HG02981 (cell line): ENCODE measurements at regions not wholly inside any gene's neighbourhood (a gene's known extent, or its start where the extent isn't known, plus 50 kb on each side); places are given as distances from the start of the nearest gene placed in this dataset.

ENCODE experiments used
- ATAC-seq: cut with Tn5 transposase; IDR thresholded peaks from one replicate; pipeline ENCODE4 v1.9.1; 2021; ENCODE audit warnings: mild to moderate bottlenecking, moderate library complexity; ENCODE audit not compliant: unreplicated experiment

DNA sequence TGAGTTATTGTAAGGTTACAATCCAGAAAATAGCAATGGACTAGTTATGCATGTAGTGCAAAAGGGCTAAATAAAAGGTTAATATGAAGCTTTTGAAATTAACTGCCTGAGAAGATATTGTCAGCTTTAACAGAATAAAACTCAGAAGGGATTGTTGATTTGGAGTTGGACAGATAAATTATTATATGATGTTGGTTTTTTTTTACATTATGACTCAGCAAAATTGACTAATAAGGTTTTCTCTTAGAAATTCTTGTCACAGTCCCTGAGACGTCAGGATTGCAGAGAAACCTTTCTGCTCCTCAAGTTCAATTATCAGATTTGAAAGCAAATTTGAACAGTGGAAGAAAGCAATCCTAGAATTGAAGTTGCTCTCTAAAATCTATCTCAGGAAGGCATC is 946.9 kb downstream of the CBLN2 start:
- no peak for ATAC-seq

DNA sequence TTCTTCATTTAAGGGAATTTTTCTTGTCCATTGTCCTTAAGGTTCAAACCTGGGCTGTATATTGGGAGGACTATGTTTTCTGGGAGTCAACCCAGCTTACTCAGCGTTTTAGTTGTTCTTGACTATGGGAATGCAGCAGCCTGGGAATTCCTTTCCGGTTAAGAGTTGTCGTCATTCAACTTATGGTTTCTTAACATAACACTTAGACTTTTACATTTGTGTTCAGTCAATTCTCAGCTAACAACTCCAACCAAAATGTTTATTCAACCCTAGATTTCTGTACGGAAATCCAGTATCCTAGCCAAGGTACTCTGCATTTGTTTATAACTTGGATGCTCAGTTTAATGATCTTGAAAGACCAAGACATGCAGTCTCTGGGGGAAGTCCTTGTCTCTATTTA is 960.9 kb downstream of the CBLN2 start:
- no peak for ATAC-seq

DNA sequence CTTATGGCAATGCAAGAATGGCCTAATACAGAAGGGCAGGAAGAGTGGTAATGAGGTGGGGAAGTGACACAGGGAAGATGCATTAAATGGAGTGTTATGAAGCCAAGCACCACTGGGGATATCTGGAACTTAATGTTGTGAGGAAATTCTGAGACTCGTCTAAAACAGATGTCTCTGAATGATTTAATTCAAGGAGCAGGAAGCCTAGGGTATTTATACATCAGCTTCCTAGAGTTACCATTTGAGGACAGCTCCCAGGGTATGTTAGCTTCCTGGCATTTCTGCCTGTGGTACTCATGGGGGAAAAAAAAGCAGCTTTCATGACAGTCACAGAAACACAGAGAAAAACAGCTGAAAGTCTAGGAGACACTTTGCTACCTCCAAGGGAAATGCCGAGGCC is 989.5 kb downstream of the CBLN2 start:
- ATAC-seq = no peak

DNA sequence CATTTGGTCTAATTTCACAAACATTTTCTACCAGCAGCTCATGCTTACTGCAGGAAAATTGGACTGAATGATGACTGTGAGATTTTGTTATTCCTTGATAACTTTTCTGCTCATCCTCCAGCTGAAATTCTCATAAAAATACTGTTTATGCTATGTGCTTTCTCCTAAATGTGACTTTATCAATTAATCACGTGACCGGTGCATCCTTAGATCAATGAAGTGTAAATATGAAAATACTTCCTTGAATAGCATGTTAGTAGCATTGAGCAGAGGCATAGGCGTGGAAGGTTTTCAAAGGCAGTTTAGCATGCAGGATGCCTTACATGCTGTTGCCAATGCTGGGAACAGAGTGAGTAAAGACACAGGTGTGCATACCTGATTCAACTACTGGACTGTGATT is 1002.5 kb downstream of the CBLN2 start:
- no peak for ATAC-seq

DNA sequence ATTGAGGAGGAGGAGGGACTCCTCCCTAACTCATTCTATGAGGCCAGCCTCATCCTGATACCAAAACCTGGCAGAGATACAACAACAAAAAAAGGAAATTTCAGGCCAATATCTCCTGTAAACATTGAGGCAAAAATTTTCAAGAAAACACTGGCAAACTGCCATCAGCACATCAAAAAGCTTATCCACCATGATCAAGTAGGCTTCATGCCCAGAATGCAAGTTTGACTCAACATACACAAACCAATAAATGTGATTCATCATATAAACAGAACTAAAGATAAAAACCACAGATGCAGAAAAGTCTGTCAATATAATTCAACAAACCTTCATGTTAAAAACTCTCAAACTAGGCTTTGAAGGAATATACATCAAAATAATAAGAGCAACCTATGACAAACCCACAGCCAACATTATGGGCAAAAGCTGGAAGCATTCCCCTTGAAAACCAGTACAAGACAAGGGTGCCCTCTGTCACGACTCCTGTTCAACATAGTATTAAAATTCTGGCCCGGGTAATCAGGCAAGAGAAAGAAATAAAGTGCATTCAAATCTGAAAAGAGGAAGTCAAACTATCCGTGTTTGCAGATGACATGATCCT is 1014.3 kb downstream of the CBLN2 start:
- no peak for ATAC-seq

DNA sequence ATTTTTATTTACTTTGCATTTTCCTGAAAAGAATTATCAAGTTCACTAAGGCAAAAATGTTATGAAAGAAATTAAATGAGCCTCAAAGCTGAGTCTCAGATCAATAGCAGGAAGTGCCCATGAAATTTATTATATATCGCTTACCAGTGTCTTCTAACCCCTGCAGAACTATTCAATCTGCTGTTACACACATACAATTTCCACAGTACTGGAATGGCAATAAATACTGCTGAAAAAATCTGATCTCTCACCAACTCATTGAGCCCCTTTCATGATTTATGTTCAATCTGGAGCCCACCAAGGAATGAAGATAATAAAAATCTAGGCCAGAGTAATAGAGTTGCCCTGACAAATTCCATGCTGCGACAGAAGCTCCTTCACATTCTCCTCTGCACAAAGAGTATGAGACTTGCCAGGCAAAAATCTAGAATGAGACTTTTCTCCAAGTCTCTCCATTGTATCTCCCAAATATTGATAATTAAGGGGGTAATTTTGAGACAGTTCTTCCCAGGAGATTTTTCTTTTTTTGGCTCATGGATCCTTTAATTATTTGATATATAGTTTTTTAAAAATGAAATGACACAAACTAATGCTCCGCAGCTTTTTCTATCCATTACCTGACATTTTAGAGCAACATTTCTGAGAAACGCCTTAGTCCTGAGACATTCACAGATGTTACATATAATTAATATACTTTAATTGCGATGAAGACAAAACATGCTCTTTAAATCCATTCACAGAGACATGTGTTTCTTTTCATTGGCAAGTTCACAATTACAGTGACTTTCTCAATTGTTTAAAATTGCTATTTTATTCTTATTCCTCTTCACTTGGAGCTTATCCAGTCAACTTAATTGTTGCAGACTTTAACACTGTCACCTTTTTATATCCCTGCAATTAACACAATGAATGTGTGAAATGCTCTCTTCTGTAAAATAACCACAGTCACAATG is 1020.4 kb downstream of the CBLN2 start:
- ATAC-seq = no peak

DNA sequence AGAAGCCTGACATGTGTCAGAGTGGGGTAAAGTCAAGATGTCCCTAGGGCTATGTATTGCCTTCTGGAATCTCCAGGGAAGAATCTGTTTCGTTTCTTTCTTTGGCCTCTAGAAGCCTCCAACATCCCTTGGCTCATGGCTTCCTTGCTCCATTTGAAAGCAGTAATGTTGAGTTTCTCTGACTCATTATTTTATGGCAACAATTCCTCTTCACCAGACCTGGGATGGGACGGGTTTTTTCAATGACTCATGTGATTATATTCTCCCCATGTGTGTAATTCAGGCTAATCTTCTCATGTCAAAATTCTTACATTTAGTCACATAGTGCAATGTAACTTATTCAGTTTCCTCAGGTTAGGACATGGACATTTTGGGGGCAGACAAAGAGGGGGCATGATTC is 1038.6 kb downstream of the CBLN2 start:
- no peak for ATAC-seq

DNA sequence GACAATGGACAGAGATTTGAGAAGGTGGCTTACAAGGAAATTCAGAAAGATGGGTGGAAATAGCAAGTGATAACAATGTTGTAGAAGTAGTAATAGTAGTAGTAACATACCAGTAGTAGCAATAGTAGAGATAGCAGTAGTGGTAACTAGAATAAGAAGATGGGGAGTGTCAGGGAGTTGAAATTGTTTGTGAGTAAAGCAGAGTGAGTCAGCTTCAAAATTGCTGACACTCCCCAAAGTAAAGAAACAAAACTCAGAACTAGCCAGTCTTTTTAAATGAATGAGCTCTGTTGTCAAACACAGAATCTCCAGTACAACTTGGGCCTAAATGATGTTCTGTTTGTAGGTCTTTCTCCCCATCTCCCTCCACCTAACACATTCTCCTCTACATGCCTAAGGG is 1040.9 kb downstream of the CBLN2 start:
- ATAC-seq = no peak

DNA sequence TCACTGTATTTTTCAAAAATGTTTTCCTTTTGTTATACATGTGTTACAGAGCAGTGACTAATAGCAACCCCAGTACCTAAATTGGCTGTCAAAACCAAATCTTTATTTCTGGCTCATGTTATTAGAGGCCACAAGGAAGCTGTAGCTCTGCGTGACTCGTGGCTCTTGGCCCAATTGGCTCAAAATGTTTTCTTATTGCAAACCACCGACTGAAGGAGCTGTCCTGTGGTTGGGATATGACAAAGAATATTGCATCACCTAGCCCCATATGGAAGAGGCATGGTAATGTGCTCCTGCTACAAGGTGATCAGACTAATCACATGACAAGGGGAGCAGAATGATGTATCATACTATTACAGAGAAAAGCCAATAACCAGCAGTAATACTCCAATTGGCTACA is 1058.5 kb downstream of the CBLN2 start:
- ATAC-seq = no peak

DNA sequence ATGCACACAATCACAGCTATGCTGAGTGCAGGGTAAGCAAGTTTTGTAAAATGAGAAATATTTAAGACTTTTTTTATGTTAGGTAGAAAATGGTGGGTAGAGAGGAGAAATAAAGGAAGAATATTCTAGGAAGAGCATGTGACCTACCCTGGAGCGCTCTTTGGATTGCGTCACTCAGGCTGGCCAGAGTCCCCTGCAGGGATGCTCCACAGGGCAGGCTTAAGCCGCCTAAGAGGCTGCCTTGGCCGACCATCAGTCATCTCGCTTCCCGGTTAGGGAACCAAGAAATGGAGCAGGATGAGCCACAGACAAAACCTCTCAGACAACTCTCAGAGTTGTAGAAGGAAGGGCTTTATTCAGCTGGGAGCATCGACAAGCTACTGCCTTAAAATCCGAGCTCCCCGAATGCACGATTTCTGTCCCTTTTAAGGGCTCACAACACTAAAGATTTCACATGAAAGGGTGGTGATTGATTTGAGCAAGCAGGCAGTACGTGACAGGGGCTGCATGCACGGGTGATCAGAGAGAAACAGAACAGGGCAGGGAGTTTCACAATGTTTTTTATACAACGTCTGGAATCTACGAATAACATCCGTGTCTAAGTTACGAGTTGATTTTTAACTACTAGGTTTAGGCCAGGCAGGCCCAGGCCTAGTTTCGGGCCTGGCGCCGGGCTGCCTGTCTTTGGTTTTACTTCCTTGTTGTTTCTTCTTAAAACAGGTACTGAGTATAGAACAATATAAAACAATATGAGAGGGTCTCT is 1072.0 kb downstream of the CBLN2 start:
- ATAC-seq = no peak

DNA sequence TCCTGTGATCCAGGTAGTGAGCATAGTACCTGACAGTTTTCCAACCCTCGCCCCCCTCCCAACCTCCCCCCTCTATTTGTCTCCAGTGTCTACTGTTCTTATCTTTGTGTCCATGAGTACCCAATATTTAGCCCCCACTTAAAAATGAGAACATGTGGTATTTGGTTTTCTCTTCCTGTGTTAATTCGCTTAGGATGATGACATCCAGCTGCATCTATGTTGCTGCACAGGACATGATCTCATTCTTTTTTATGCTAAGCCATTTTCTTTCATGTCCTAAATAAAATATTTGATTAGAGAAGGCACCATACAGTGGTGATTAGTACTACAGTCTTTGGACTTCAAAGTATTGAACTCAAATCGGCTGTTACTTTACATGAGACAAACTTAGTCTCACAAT is 1087.9 kb downstream of the CBLN2 start:
- ATAC-seq = no peak

DNA sequence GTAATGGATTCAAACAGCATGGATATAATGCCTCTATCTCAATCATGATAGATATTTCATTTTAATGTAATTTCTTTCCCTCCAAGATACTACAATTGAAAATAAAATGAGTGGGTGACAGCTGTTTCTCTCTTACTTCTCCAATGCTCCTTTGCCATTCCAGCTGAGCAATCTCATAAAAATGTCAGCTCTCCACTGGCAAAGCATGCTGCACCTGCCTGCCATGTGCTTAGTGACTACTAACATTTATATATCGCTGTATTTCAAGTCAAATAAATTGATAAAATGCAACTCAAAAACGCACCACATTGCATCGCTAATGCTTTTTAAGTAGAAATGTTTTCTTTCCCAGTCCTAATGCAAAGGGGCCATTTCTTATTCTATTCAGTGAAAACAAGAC is 1093.9 kb downstream of the CBLN2 start:
- ATAC-seq = no peak

DNA sequence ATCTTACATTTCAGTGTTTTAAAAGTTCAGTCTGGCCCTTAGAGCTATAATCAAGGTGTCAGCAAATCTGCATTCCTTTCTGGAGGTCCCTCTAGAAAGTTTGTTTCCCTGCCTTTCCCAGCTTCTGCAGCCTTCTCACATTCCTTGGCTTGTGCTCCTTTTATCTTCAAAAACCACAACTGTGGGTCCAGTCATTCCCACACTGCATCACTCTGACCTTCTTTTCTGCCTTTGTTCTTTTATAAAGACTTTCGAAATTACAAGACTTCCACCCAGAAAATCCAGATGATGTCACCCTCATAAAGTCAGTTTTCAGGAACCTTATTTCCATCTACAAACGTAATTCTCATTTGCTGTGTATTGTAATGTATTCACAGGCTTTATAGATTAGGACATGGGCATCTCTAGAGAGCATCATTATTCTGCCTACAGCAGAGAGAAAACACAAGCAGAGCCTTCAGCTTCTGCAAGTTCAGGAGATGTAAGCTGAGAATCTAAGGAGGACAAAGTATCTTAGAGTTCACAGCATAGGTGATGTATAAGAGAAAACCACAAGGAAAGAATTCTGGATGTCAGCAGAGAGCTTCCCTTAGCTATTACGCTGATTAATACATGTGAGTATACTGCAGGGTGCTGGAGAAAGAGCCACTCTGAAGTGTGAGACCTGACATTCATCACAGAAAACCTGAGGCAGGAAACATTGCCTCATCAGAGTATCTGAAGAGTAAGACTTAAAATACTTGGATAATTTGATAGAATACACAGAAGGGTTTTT is 1100.2 kb downstream of the CBLN2 start:
- ATAC-seq = no peak

DNA sequence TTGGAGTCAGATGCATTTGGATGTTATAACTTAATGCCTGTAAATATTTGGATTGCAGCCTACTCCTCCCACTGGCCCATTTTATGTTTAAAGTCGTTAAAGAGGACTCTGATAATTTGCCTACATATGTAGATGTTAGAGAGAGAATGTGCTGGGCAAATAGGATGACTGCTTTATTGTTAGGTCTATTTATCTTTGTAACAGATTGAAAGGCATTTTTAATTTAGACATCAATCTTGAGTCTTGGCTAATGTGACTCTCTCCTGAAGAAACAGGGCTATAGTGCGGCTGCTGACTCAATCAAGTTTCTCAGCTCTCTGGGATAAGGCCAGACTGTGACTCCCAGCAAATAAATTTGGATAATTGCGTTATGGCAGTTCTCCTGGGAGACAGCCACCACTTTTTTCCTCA is 1101.4 kb downstream of the CBLN2 start:
- no peak for ATAC-seq

DNA sequence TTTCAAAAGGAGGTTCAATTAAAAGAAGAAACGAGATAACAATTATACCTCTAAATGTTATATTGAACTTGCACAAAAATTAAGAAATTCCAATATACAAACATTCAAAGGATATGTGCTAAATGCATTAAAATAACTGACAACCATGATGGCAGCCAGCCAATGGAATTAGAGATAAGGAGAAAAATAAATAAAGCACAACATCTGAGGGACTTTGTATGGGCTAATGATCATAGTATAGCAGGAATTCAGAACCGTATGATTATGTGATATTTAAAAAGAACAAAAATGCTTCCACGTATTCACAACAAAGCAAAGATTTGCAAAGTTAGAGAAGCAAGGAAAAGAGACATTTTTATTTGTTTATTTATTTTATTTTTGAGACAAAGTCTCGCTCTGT is 1103.0 kb downstream of the CBLN2 start:
- ATAC-seq = no peak

DNA sequence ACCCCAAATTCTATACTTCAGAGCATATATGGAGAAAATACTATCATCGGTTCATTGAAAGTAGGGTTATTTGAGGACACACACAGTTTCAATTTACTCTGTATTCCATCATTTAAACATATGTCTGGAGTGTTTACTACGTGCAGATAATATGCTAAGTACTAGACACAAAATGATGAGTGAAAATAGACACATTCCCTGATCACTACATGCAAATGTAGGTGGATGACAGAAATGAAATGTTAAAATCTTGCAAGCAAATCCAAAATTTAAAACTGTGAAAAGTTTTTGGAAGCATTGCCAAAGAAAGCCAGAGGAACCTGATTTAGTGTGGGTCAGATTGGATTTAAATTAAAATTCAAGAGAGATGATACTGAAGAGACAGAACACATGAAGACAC is 1106.6 kb downstream of the CBLN2 start:
- ATAC-seq = no peak

DNA sequence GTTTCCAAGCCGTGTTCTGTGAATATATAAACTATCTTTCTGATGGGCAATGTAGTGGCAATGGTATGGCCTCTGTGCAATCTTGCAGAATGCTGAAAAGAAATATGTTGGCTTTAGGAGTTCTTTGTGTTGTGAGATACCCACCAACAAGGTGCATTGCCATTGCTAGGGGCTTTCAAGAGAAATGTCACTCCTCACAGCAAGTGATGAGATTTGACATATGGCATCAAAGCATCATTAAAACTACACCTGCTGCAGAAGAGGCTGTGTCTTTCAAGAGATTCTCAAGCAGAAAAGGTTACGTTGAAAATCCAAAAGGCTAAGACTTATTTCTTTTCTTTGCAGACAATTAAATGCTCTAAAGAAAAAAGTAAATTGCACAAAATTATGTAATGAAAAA is 1110.8 kb downstream of the CBLN2 start:
- no peak for ATAC-seq

DNA sequence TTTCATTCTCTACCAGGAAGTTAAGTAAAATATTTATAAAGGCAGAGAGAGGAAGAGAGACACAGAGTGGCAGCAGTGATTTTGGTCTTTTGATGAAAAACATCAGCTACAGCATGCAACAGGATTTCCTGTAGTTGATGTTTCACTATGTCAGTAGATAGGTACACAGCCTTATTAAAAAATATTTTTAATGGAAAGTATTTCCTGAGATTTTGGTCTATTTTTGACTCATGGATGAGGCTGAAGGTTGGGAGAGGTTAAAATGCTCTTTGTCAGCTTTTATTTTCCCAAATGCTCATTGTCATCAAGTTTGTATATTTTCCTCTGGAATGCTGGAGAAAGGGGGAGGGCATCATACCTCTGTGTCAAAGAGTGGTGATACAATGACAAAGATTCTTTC is 1112.5 kb downstream of the CBLN2 start:
- ATAC-seq = no peak

DNA sequence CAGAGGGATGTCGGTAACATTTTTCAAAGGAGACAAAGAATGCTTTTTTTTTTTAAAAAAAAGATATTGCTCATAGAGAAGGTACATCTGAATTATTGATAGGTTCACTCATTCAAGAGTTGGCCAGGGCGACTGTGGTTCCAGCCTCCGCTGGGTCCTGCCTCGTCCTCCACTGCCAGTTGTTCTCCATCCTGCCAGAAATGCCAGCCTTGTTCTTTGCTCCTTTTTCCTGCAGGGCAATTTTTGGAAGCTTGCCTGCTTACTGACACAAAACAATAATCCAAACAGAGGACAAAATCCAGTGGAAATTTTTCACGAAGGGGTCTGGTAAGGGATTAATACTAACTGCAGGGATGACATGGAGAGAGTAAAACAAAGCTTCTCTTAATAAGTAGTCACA is 1113.0 kb downstream of the CBLN2 start:
- no peak for ATAC-seq

DNA sequence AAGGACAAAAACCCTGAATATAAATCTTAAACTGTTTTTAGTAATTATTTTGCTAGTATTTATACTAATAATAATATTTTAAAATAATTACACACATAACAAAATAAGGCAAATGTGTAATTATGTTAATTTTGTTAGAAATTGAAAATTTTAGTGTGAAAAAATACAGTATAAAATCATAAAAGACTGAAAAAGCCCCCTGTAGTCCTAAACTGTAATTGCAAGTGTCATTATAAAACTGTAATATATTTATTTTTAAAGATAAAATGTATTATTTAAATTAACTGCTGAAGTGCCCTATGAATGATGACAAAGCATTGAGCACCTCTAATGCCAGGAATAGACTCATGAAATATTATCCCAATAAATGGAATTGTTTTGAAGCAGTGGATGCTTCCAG is 1117.7 kb downstream of the CBLN2 start:
- no peak for ATAC-seq

DNA sequence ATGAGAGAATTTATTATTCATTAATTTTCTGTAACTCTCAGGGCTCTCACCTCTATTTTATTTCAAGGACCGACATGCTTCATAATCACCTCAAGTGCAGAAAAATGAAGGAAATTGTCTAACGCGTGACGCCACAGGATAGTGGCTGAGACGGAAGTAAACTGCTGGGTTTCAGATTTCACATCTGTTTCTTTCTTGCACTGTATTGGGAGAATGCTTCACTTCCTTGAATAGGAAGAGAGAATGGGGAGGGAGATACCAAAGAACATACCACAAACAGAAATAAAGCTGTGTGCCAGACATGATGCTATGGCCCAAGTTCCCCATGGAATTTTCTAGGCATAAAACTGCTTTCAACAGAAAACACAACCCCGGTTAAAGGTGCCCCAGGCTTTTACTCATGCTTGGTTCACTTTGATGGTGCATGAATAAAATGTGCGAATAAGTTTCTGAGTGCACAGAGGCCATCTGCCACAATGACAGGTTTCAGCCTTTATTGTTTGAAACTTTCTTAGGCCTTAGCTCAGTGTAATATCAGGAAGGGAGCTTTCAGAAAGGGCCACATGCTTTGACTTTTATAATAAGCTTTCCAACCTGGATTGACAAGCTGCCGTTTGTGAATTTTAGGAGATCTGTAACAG is 1116.4 kb downstream of the SOCS6 start:
- ATAC-seq = no peak
